OCI-LY7 (cell line): ENCODE measurements at regions not wholly inside any gene's neighbourhood (a gene's known extent, or its start where the extent isn't known, plus 50 kb on each side); places are given as distances from the start of the nearest gene placed in this dataset.

Source experiments
- BruUV-seq: library from RNA; stranded (reverse); fragments of 400-500 nt; replicated peaks from 2 replicates; lab custom pipeline; 2021; lab: Mats Ljungman, UMichigan
- CTCF ChIA-PET: fragments of 300-600 bp; sonication (Branson Sonifier 250); formaldehyde crosslinking; loops from one replicate; lab custom pipeline; 2022; ENCODE audit warnings: antibody characterized with exemption; ENCODE audit not compliant: unreplicated experiment; lab: Charles Lee
- POLR2A ChIA-PET: fragments of 300-600 bp; sonication (Branson Sonifier 250); formaldehyde crosslinking; loops from one replicate; lab custom pipeline; 2022; ENCODE audit warnings: antibody characterized with exemption; lab: Charles Lee
- DNase-seq: peaks from one replicate; pipeline ENCODE4 v3.0.0-alpha.2; 2015; ENCODE audit warnings: low spot score
- H2AFZ ChIP-seq: fragments of 200-600 bp; sonication (generic), shearing (Covaris generic); 2 replicates; pipeline ENCODE4 v1.6.1; 2014; ENCODE audit warnings: mild to moderate bottlenecking, antibody characterized with exemption, low read length, moderate library complexity
- H3K27ac ChIP-seq: fragments of 200-600 bp; sonication (generic); 2 replicates; pipeline ENCODE4 v1.5.1; 2014; ENCODE audit warnings: mixed run types, low read depth, mild to moderate bottlenecking, moderate library complexity, low read length, inconsistent platforms; ENCODE audit not compliant: poor library complexity, severe bottlenecking
- H3K36me3 ChIP-seq: fragments of 200-600 bp; sonication (generic); 2 replicates; pipeline ENCODE4 v1.6.1; 2014; ENCODE audit warnings: mild to moderate bottlenecking, antibody characterized with exemption, low read length, moderate library complexity, mixed read lengths; ENCODE audit not compliant: insufficient read depth
- H3K4me1 ChIP-seq: fragments of 200-600 bp; sonication (generic); 2 replicates; pipeline ENCODE4 v1.5.1; 2014; ENCODE audit warnings: mild to moderate bottlenecking, low read length; ENCODE audit not compliant: insufficient read depth, poor library complexity, severe bottlenecking
- H3K4me2 ChIP-seq: fragments of 200-600 bp; sonication (generic); 2 replicates; pipeline ENCODE4 v1.6.1; 2014; ENCODE audit warnings: mild to moderate bottlenecking, low read length
- H3K4me3 ChIP-seq: fragments of 200-600 bp; sonication (generic); 2 replicates; pipeline ENCODE4 v1.5.1; 2014; ENCODE audit warnings: mild to moderate bottlenecking, low read depth, low read length; ENCODE audit not compliant: poor library complexity, severe bottlenecking
- H3K79me2 ChIP-seq: fragments of 200-600 bp; sonication (generic); 2 replicates; pipeline ENCODE4 v1.6.1; 2016; ENCODE audit warnings: low read depth, mild to moderate bottlenecking, low read length, moderate library complexity, mixed read lengths; ENCODE audit not compliant: insufficient read depth
- H3K9me2 ChIP-seq: fragments of 200-600 bp; sonication (generic); 2 replicates; pipeline ENCODE4 v1.6.1; 2016; ENCODE audit warnings: mild to moderate bottlenecking, low read length, mixed read lengths; ENCODE audit not compliant: insufficient read depth
- H3K9me3 ChIP-seq: fragments of 200-600 bp; sonication (generic); 2 replicates; pipeline ENCODE4 v1.6.1; 2014; ENCODE audit warnings: mild to moderate bottlenecking, mixed run types, low read length, mixed read lengths
- H4K20me1 ChIP-seq: fragments of 200-600 bp; sonication (generic); 2 replicates; pipeline ENCODE4 v1.6.1; 2014; ENCODE audit warnings: mild to moderate bottlenecking, antibody characterized with exemption, low read length, moderate library complexity, mixed read lengths; ENCODE audit not compliant: insufficient read depth
- CTCF ChIP-seq: fragments of 200-600 bp; sonication (generic); conservative IDR thresholded peaks from 2 replicates; pipeline ENCODE4 v1.5.1; 2014; ENCODE audit warnings: mild to moderate bottlenecking, antibody characterized with exemption, low read length, moderate library complexity, mixed read lengths
- EZH2phosphoT487 ChIP-seq: fragments of 200-600 bp; sonication (generic); IDR thresholded peaks from 2 replicates; pipeline ENCODE4 v1.6.1; 2018; ENCODE audit warnings: low read depth, borderline replicate concordance, mild to moderate bottlenecking, mixed run types, antibody characterized with exemption, low read length, moderate library complexity, mixed read lengths
- intact Hi-C: fragments of 100-400 bp; cut with micrococcal nuclease; formaldehyde crosslinking; loops from one replicate; pipeline ENCODE4 v1.10.0; 2022; ENCODE audit not compliant: unreplicated experiment

- H3K4me2 ChIP-seq = no peak overlapping the region
- H3K79me2 ChIP-seq = no peaks in the 10 kb centered on the region
- no peaks in the 10 kb centered on the region for H3K4me1 ChIP-seq
- H2AFZ ChIP-seq = no peak overlapping the region
- H3K9me3 ChIP-seq = no peaks in the 10 kb centered on the region
- BruUV-seq = no TSS peak
- intact Hi-C loops = no loop called here
- H3K36me3 ChIP-seq = no peaks in the 10 kb centered on the region
- no peak overlapping the region for H3K27ac ChIP-seq
- no peak overlapping the region for H3K4me3 ChIP-seq
- no peaks in the 10 kb centered on the region for H4K20me1 ChIP-seq
- TF ChIP-seq EZH2phosphoT487 (no peak), CTCF (no peak)
- H3K9me2 ChIP-seq = no peaks in the 10 kb centered on the region
- ChIA-PET POLR2A (no interaction called here), CTCF (no interaction called here)
- DNase-seq = no peak
Observed at GRCh38 chr11:70661761-70662501, 263.6 kb downstream of the CTTN start.

GRCh38 chr11:70662691-70663098 lies 264.4 kb downstream of the CTTN start:
- no TSS peak for BruUV-seq
- Histone ChIP-seq H3K79me2 (no peaks in the 10 kb centered on the region), H3K4me3 (no peak overlapping the region), H3K4me1 (no peaks in the 10 kb centered on the region), H4K20me1 (no peaks in the 10 kb centered on the region), H3K9me3 (no peaks in the 10 kb centered on the region), H3K4me2 (no peak overlapping the region), H3K9me2 (no peaks in the 10 kb centered on the region), H3K36me3 (no peaks in the 10 kb centered on the region), H2AFZ (no peak overlapping the region), H3K27ac (no peak overlapping the region)
- DNase-seq = no peak
- TF ChIP-seq CTCF (no peak), EZH2phosphoT487 (no peak)
- ChIA-PET POLR2A (no interaction called here), CTCF (no interaction called here)
- intact Hi-C loops = no loop called here

- CTCF ChIA-PET = no interaction called here
- Histone ChIP-seq H3K79me2 (no peaks in the 10 kb centered on the region), H3K4me3 (no peak overlapping the region), H3K9me3 (no peaks in the 10 kb centered on the region), H3K9me2 (no peaks in the 10 kb centered on the region), H4K20me1 (no peaks in the 10 kb centered on the region), H3K36me3 (no peaks in the 10 kb centered on the region), H3K27ac (no peak overlapping the region), H2AFZ (no peak overlapping the region), H3K4me1 (no peaks in the 10 kb centered on the region), H3K4me2 (no peak overlapping the region)
- TF ChIP-seq CTCF = no peak
- no peak for TF ChIP-seq EZH2phosphoT487
- intact Hi-C loops = no loop called here
- no TSS peak for BruUV-seq
- DNase-seq = no peak
- POLR2A ChIA-PET = no interaction called here
Observed at GRCh38 chr11:70663815-70664214, 265.5 kb downstream of the CTTN start.
